Liver (tissue), 7 donors: ENCODE measurements at regions not wholly inside any gene's neighbourhood (a gene's known extent, or its start where the extent isn't known, plus 50 kb on each side); places are given as distances from the start of the nearest gene placed in this dataset.

Experiments used
- DNase-seq: peaks from one replicate; pipeline ENCODE4 v3.0.0-alpha.2; 2017; ENCODE audit warnings: low spot score
- H3K27ac ChIP-seq, 2 donors: one replicate each; pipeline ENCODE4 v1.7.0; 2013; ENCODE audit warnings: inconsistent platforms in 2 of 2, low read length in 2 of 2, control low read depth in 1 of 2, low read depth in 1 of 2, mild to moderate bottlenecking in 1 of 2
- H3K27me3 ChIP-seq, 4 donors: one replicate each; pipeline versions ENCODE4 v1.6.1 to v1.7.0; 2013; ENCODE audit warnings: low read length in 3 of 4, inconsistent platforms in 1 of 4, mild to moderate bottlenecking in 1 of 4, moderate library complexity in 1 of 4; ENCODE audit not compliant: control insufficient read depth in 4 of 4, insufficient read depth in 4 of 4
- H3K36me3 ChIP-seq, 4 donors: one replicate each; pipeline versions ENCODE4 v1.6.1 to v1.7.0; 2013; ENCODE audit warnings: low read length in 3 of 4, mild to moderate bottlenecking in 3 of 4, low read depth in 1 of 4, moderate library complexity in 1 of 4; ENCODE audit not compliant: control insufficient read depth in 4 of 4, insufficient read depth in 3 of 4
- H3K4me1 ChIP-seq, 4 donors: one replicate each; pipeline versions ENCODE4 v1.6.1 to v1.7.0; 2013; ENCODE audit warnings: low read length in 3 of 4, mild to moderate bottlenecking in 3 of 4, moderate library complexity in 1 of 4; ENCODE audit not compliant: control insufficient read depth in 4 of 4, insufficient read depth in 4 of 4
- H3K4me3 ChIP-seq, 3 donors: one replicate each; pipeline versions ENCODE4 v1.6.1 to v1.7.0; 2013; ENCODE audit warnings: low read length in 3 of 3, control low read depth in 1 of 3, low read depth in 1 of 3, mild to moderate bottlenecking in 1 of 3
- H3K9ac ChIP-seq, 2 donors: one replicate each; pipeline ENCODE4 v1.7.0; 2013; ENCODE audit warnings: low read length in 2 of 2, mild to moderate bottlenecking in 2 of 2, moderate library complexity in 2 of 2, control low read depth in 1 of 2, low read depth in 1 of 2
- H3K9me3 ChIP-seq, 4 donors: one replicate each; pipeline versions ENCODE4 v1.6.1 to v1.7.0; 2013; ENCODE audit warnings: low read length in 3 of 4; ENCODE audit not compliant: control insufficient read depth in 4 of 4
- EGR1 ChIP-seq, 2 donors: IDR thresholded peaks; 2 replicates each; pipeline ENCODE4 v1.6.1; 2016 to 2018; ENCODE audit warnings: antibody characterized with exemption in 2 of 2, low read depth in 2 of 2
- FOXA1 ChIP-seq: IDR thresholded peaks from 2 replicates; pipeline ENCODE4 v1.6.1; 2016; ENCODE audit warnings: antibody characterized with exemption
- FOXA2 ChIP-seq: IDR thresholded peaks from 2 replicates; pipeline ENCODE4 v1.6.1; 2016; ENCODE audit warnings: antibody characterized with exemption
- GABPA ChIP-seq, 2 donors: IDR thresholded peaks in 1 of 2; conservative IDR thresholded peaks in 1 of 2; 2 replicates each; pipeline ENCODE4 v1.6.1; 2016; ENCODE audit warnings: antibody characterized with exemption in 2 of 2, mild to moderate bottlenecking in 1 of 2, moderate library complexity in 1 of 2
- HNF4G ChIP-seq: IDR thresholded peaks from 2 replicates; pipeline ENCODE4 v1.6.1; 2016; ENCODE audit warnings: antibody characterized with exemption
- JUND ChIP-seq, 2 donors: IDR thresholded peaks; 2 replicates each; pipeline ENCODE4 v1.6.1; 2016; ENCODE audit warnings: antibody characterized with exemption in 2 of 2
- NR2F2 ChIP-seq: IDR thresholded peaks from 2 replicates; pipeline ENCODE4 v1.6.1; 2016; ENCODE audit warnings: antibody characterized with exemption
- RAD21 ChIP-seq, 2 donors: IDR thresholded peaks; 2 replicates each; pipeline ENCODE4 v1.6.1; 2016; ENCODE audit warnings: antibody characterized with exemption in 2 of 2, mild to moderate bottlenecking in 2 of 2
- RXRA ChIP-seq, 2 donors: IDR thresholded peaks; 2 replicates each; pipeline ENCODE4 v1.6.1; 2017 to 2018; ENCODE audit warnings: antibody characterized with exemption in 2 of 2, mild to moderate bottlenecking in 1 of 2
- SP1 ChIP-seq: IDR thresholded peaks from 2 replicates; pipeline ENCODE4 v1.6.1; 2018; ENCODE audit warnings: antibody characterized with exemption, mild to moderate bottlenecking
- TAF1 ChIP-seq: conservative IDR thresholded peaks from 2 replicates; pipeline ENCODE4 v1.6.1; 2016; ENCODE audit warnings: antibody characterized with exemption, mild to moderate bottlenecking
- YY1 ChIP-seq: IDR thresholded peaks from 2 replicates; pipeline ENCODE4 v1.6.1; 2016; ENCODE audit warnings: antibody characterized with exemption, mild to moderate bottlenecking
- ZBTB33 ChIP-seq: IDR thresholded peaks from 2 replicates; pipeline ENCODE4 v1.6.1; 2016; ENCODE audit warnings: antibody characterized with exemption
- WGBS: extraction: QIAGEN DNeasy Blood & Tissue Kit; methylation state at CpG from one replicate; pipeline ENCODE4 v1.1.7; 2013; 5-methylcytosine and 5-hydroxymethylcytosine counted together
- TF ChIP-seq, protein P1 (sequence below): IDR thresholded peaks from 2 replicates; pipeline ENCODE4 v1.6.1; 2016; ENCODE audit warnings: antibody characterized with exemption, mild to moderate bottlenecking
- TF ChIP-seq, protein P2 (sequence below): IDR thresholded peaks from 2 replicates; pipeline ENCODE4 v1.6.1; 2016; ENCODE audit warnings: antibody characterized with exemption
- donor health status: healthy.
- donor health status: healthy.
- donor health status: healthy.
- donor health status: healthy.

DNA sequence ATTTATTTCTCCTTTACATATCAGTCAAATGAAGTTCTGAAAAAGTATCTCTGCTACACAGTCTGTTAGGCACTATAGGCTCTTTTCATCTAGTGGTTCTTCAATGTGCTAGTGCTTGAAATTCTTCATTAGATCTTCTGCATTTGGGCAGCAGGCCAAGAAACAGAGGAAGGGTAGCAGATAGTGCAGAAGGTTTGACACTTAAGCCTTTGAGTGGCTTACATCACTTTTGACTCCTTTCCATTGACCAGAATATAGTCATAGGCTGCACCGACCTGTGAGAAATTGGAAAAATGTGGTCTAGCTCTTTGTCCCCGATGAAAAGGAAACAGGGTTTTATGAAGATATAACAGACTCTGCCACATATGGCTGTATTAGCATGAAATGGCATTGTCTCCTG is 459.5 kb upstream of the PTGER4 start:
- DNase-seq = no peak
- no peak overlapping the region for H3K9ac ChIP-seq
- TF ChIP-seq TAF1 (no peak), NR2F2 (no peak)
- no peaks in the 10 kb centered on the region for H3K4me1 ChIP-seq
- 72% methylated on average over 2 of the region's 2 CpGs for WGBS
- no peaks in the 10 kb centered on the region for H3K9me3 ChIP-seq
- no peaks in the 10 kb centered on the region for H3K36me3 ChIP-seq
- H3K27me3 ChIP-seq = no peaks in the 10 kb centered on the region
- H3K27ac ChIP-seq = no peak overlapping the region
- no peak overlapping the region for H3K4me3 ChIP-seq

- no peaks in the 10 kb centered on the region for H3K4me1 ChIP-seq
- no peaks in the 10 kb centered on the region for H3K9me3 ChIP-seq
- peaks cover 0 to 3% (median 0%) of the 10 kb centered on the region in 4 donors for H3K27me3 ChIP-seq
- H3K9ac ChIP-seq = no peak overlapping the region
- no peak for DNase-seq
- 85% methylated on average over 4 of the region's 4 CpGs for WGBS
- no peaks in the 10 kb centered on the region for H3K36me3 ChIP-seq
- no peak overlapping the region for H3K27ac ChIP-seq
- no peak overlapping the region for H3K4me3 ChIP-seq
- TF ChIP-seq, protein P1, sequence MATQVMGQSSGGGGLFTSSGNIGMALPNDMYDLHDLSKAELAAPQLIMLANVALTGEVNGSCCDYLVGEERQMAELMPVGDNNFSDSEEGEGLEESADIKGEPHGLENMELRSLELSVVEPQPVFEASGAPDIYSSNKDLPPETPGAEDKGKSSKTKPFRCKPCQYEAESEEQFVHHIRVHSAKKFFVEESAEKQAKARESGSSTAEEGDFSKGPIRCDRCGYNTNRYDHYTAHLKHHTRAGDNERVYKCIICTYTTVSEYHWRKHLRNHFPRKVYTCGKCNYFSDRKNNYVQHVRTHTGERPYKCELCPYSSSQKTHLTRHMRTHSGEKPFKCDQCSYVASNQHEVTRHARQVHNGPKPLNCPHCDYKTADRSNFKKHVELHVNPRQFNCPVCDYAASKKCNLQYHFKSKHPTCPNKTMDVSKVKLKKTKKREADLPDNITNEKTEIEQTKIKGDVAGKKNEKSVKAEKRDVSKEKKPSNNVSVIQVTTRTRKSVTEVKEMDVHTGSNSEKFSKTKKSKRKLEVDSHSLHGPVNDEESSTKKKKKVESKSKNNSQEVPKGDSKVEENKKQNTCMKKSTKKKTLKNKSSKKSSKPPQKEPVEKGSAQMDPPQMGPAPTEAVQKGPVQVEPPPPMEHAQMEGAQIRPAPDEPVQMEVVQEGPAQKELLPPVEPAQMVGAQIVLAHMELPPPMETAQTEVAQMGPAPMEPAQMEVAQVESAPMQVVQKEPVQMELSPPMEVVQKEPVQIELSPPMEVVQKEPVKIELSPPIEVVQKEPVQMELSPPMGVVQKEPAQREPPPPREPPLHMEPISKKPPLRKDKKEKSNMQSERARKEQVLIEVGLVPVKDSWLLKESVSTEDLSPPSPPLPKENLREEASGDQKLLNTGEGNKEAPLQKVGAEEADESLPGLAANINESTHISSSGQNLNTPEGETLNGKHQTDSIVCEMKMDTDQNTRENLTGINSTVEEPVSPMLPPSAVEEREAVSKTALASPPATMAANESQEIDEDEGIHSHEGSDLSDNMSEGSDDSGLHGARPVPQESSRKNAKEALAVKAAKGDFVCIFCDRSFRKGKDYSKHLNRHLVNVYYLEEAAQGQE = no peak
- TF ChIP-seq, protein P2, sequence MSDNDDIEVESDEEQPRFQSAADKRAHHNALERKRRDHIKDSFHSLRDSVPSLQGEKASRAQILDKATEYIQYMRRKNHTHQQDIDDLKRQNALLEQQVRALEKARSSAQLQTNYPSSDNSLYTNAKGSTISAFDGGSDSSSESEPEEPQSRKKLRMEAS = no peak
- TF ChIP-seq NR2F2 (no peak), RAD21 (IDR thresholded peaks at IDR 0.05) (no peak), SP1 (no peak), YY1 (no peak), JUND (IDR thresholded peaks at IDR 0.05) (no peak), FOXA2 (no peak)
Observed at GRCh38 chr5:40217553-40217952, 462.2 kb upstream of the PTGER4 start.

DNA sequence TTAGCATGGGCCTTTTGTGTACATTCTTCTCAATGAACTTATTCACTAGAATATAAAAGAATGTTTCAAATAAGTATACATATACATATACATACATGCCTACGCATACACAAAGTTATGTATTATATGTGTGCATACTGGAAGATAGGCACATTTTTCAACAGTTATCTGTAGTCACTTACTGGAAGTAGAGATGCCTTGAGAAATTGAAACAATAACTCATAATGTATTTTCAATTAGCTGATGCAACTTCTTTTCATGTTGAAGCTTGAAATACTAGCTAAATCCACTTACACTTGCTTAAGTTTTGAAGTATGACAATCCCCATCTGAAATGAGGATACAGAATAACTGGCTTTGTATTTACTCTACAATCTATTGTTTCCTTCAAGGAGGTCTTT is 469.0 kb upstream of the PTGER4 start:
- H3K36me3 ChIP-seq = no peaks in the 10 kb centered on the region
- no peak overlapping the region for H3K9ac ChIP-seq
- no peak for TF ChIP-seq YY1
- TF ChIP-seq GABPA (IDR thresholded peaks at IDR 0.05 in 1 of 2, conservative IDR thresholded peaks at IDR 0.05 in 1 of 2) = no peak
- TF ChIP-seq ZBTB33 = no peak
- no peak for TF ChIP-seq RAD21 (IDR thresholded peaks at IDR 0.05)
- TF ChIP-seq TAF1 = no peak
- no peak for TF ChIP-seq FOXA1
- no peak for TF ChIP-seq SP1
- no peak for TF ChIP-seq EGR1 (IDR thresholded peaks at IDR 0.05; ENCODE audit: low read depth in 2 of 2)
- no peak for TF ChIP-seq HNF4G
- TF ChIP-seq NR2F2 = no peak
- TF ChIP-seq RXRA (IDR thresholded peaks at IDR 0.05) = no peak
- no peak for TF ChIP-seq FOXA2
- no peaks in the 10 kb centered on the region for H3K4me1 ChIP-seq
- WGBS = 92% methylated on average over 1 of the region's 1 CpG
- H3K27ac ChIP-seq = no peak overlapping the region
- H3K4me3 ChIP-seq = no peak overlapping the region
- no peak for DNase-seq
- peaks cover 0 to 3% (median 0%) of the 10 kb centered on the region in 4 donors for H3K27me3 ChIP-seq
- no peaks in the 10 kb centered on the region for H3K9me3 ChIP-seq
